CD4-positive, alpha-beta memory T cell (primary cell): ENCODE measurements at regions not wholly inside any gene's neighbourhood (a gene's known extent, or its start where the extent isn't known, plus 50 kb on each side); places are given as distances from the start of the nearest gene placed in this dataset.

Source experiments
- CTCF ChIA-PET: fragments of 350-600 bp; sonication (Branson Sonifier 250); formaldehyde crosslinking; loops from one replicate; lab custom pipeline; 2021; ENCODE audit warnings: inconsistent platforms; ENCODE audit not compliant: partially characterized antibody; lab: Charles Lee
- POLR2A ChIA-PET: fragments of 350-600 bp; sonication (Branson Sonifier 250); formaldehyde crosslinking; loops from one replicate; lab custom pipeline; 2021; ENCODE audit not compliant: partially characterized antibody; lab: Charles Lee
- DNase-seq, 5 donors: peaks; one replicate each; pipeline versions ENCODE4 v3.0.0 to v3.0.0-alpha.2; 2020 to 2022; ENCODE audit warnings: mixed read lengths in 1 of 5
- H3K27ac ChIP-seq: one replicate; pipeline ENCODE4 v1.7.0; 2013; ENCODE audit warnings: low read depth, low read length
- H3K27me3 ChIP-seq: 2 replicates; pipeline ENCODE4 v1.7.0; 2013; ENCODE audit warnings: mild to moderate bottlenecking, low read length, moderate library complexity; ENCODE audit not compliant: insufficient read depth
- H3K36me3 ChIP-seq: 2 replicates; pipeline ENCODE4 v1.7.0; 2013; ENCODE audit warnings: mild to moderate bottlenecking, low read length, moderate library complexity; ENCODE audit not compliant: insufficient read depth
- H3K4me1 ChIP-seq: 2 replicates; pipeline ENCODE4 v1.7.0; 2013; ENCODE audit warnings: mild to moderate bottlenecking, low read length, moderate library complexity; ENCODE audit not compliant: insufficient read depth
- H3K4me3 ChIP-seq, 2 donors: one replicate each; pipeline ENCODE4 v1.7.0; 2013; ENCODE audit warnings: low read length in 2 of 2, mild to moderate bottlenecking in 1 of 2
- H3K9me3 ChIP-seq, 2 donors: one replicate each; pipeline ENCODE4 v1.7.0; 2013; ENCODE audit warnings: low read length in 2 of 2, control low read depth in 1 of 2; ENCODE audit not compliant: control insufficient read depth in 1 of 2
- H3K27ac Mint-ChIP-seq, 7 donors: one replicate each; pipeline ENCODE4 v1.8.0; 2020 to 2021; ENCODE audit warnings: mixed read lengths in 7 of 7, mild to moderate bottlenecking in 6 of 7, inconsistent platforms in 3 of 7, moderate library complexity in 3 of 7
- H3K27me3 Mint-ChIP-seq, 2 donors: one replicate each; pipeline ENCODE4 v1.8.0; 2020 to 2021; ENCODE audit warnings: mixed read lengths in 2 of 2
- H3K36me3 Mint-ChIP-seq, 2 donors: one replicate each; pipeline ENCODE4 v1.8.0; 2020 to 2021; ENCODE audit warnings: mixed read lengths in 2 of 2, inconsistent platforms in 1 of 2, mild to moderate bottlenecking in 1 of 2
- H3K4me1 Mint-ChIP-seq, 4 donors: one replicate each; pipeline ENCODE4 v1.8.0; 2020 to 2021; ENCODE audit warnings: mixed read lengths in 4 of 4, mild to moderate bottlenecking in 1 of 4
- H3K4me3 Mint-ChIP-seq, 8 donors: one replicate each; pipeline ENCODE4 v1.8.0; 2020 to 2021; ENCODE audit warnings: mixed read lengths in 8 of 8, mild to moderate bottlenecking in 7 of 8, moderate library complexity in 6 of 8, inconsistent platforms in 3 of 8
- H3K9me3 Mint-ChIP-seq, 8 donors: one replicate each; pipeline ENCODE4 v1.8.0; 2020 to 2021; ENCODE audit warnings: mixed read lengths in 8 of 8, mild to moderate bottlenecking in 5 of 8, inconsistent platforms in 3 of 8, moderate library complexity in 1 of 8
- intact Hi-C: fragments of 100-400 bp; cut with micrococcal nuclease; formaldehyde crosslinking; loops from one replicate; pipeline ENCODE4 v1.15.1; 2023

DNA sequence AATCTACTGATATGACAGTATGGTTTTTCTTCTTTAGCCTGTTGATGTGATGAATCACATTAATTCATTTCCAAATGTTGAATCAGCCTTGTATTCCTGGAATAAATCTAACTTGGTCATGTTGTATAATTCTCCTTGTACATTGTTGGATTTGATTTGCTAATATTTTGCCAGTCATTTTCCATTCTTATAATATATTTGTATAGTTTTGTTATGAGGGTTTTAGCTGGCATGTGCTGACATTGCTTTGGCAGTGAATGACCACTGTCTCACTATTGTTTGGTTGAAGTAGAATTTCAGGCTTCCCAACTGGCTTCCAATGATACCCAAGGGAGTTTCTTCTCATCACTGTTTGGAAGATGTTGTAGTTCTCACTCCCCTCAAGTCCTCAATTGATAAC is 983.0 kb upstream of the PTPRD start:
- Mint-ChIP-seq H3K4me3 (no peak overlapping the region), H3K27ac (no peak overlapping the region), H3K36me3 (no peaks in the 10 kb centered on the region), H3K4me1 (no peaks in the 10 kb centered on the region), H3K27me3 (no peaks in the 10 kb centered on the region), H3K9me3 (peaks cover 0 to 37% (median 15%) of the 10 kb centered on the region in 8 donors)
- Histone ChIP-seq H3K4me3 (no peak overlapping the region), H3K36me3 (no peaks in the 10 kb centered on the region), H3K27ac (no peak overlapping the region), H3K9me3 (no peaks in the 10 kb centered on the region), H3K4me1 (no peaks in the 10 kb centered on the region), H3K27me3 (no peaks in the 10 kb centered on the region)
- CTCF ChIA-PET = no interaction called here
- intact Hi-C loops = no loop called here
- no peak for DNase-seq
- POLR2A ChIA-PET = no interaction called here

- Mint-ChIP-seq H3K27me3 (no peaks in the 10 kb centered on the region), H3K36me3 (peaks cover 0 to 8% of the 10 kb centered on the region in 2 donors), H3K4me1 (peaks cover 0 to 2% (median 0%) of the 10 kb centered on the region in 4 donors), H3K9me3 (peaks cover 3 to 39% (median 23%) of the 10 kb centered on the region in 8 donors), H3K4me3 (no peak overlapping the region), H3K27ac (no peak overlapping the region)
- Histone ChIP-seq H3K9me3 (no peaks in the 10 kb centered on the region), H3K27me3 (no peaks in the 10 kb centered on the region), H3K36me3 (no peaks in the 10 kb centered on the region), H3K4me3 (no peak overlapping the region), H3K27ac (no peak overlapping the region), H3K4me1 (no peaks in the 10 kb centered on the region)
- intact Hi-C loops = no loop called here
- CTCF ChIA-PET = no interaction called here
- no peak for DNase-seq
- POLR2A ChIA-PET = no interaction called here
These were observed 1005.5 kb upstream of the PTPRD start for GRCh38 chr9:11618241-11618805.

DNA sequence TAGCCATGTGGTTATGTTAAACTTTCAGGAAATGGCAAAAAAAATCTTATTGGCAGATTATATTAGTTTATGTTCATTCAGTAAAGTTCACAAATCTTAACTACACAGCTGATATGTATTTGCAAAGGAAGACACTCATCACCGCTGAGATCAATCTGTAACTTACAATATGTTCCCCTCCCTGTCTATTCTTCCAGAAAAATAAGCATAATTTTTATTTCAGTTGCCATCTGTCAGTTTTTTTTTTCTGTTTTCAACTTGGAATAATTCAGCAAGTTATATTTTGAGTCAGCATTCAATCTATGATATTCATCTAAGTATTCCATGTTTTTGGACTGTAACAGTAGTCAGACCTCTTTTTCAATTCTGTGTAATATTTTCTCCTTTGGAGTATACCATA is 1019.9 kb upstream of the PTPRD start:
- H3K9me3 Mint-ChIP-seq = peaks cover 0 to 34% (median 24%) of the 10 kb centered on the region in 8 donors
- no peak overlapping the region for H3K27ac ChIP-seq
- no peaks in the 10 kb centered on the region for H3K36me3 Mint-ChIP-seq
- H3K4me3 Mint-ChIP-seq = no peak overlapping the region
- H3K27ac Mint-ChIP-seq = no peak overlapping the region
- intact Hi-C loops = no loop called here
- H3K27me3 ChIP-seq = no peaks in the 10 kb centered on the region
- no peak overlapping the region for H3K4me3 ChIP-seq
- H3K36me3 ChIP-seq = no peaks in the 10 kb centered on the region
- peaks cover 0 to 4% of the 10 kb centered on the region in 2 donors for H3K9me3 ChIP-seq
- no peaks in the 10 kb centered on the region for H3K27me3 Mint-ChIP-seq
- POLR2A ChIA-PET = no interaction called here
- H3K4me1 Mint-ChIP-seq = no peaks in the 10 kb centered on the region
- DNase-seq = no peak
- CTCF ChIA-PET = no interaction called here
- H3K4me1 ChIP-seq = no peaks in the 10 kb centered on the region

- no peaks in the 10 kb centered on the region for H3K36me3 Mint-ChIP-seq
- no peaks in the 10 kb centered on the region for H3K4me1 Mint-ChIP-seq
- H3K27me3 Mint-ChIP-seq = no peaks in the 10 kb centered on the region
- no peaks in the 10 kb centered on the region for H3K4me1 ChIP-seq
- ChIA-PET CTCF (no interaction called here), POLR2A (no interaction called here)
- H3K9me3 Mint-ChIP-seq = peaks cover 0 to 28% (median 10%) of the 10 kb centered on the region in 8 donors
- no peaks in the 10 kb centered on the region for H3K27me3 ChIP-seq
- intact Hi-C loops = no loop called here
- no peaks in the 10 kb centered on the region for H3K36me3 ChIP-seq
- H3K27ac ChIP-seq = no peak overlapping the region
- no peak overlapping the region for H3K4me3 ChIP-seq
- H3K4me3 Mint-ChIP-seq = no peak overlapping the region
- H3K9me3 ChIP-seq = no peaks in the 10 kb centered on the region
- no peak overlapping the region for H3K27ac Mint-ChIP-seq
- no peak for DNase-seq
These were observed 1034.0 kb upstream of the PTPRD start for GRCh38 chr9:11646831-11647230.

- CTCF ChIA-PET = no interaction called here
- H3K4me3 Mint-ChIP-seq = no peak overlapping the region
- Histone ChIP-seq H3K4me3 (no peak overlapping the region), H3K9me3 (no peaks in the 10 kb centered on the region), H3K27ac (no peak overlapping the region), H3K27me3 (no peaks in the 10 kb centered on the region), H3K4me1 (no peaks in the 10 kb centered on the region), H3K36me3 (no peaks in the 10 kb centered on the region)
- H3K27ac Mint-ChIP-seq = no peak overlapping the region
- DNase-seq = no peak
- POLR2A ChIA-PET = no interaction called here
- intact Hi-C loops = no loop called here
- no peaks in the 10 kb centered on the region for H3K4me1 Mint-ChIP-seq
- H3K9me3 Mint-ChIP-seq = peaks cover 2 to 21% (median 8%) of the 10 kb centered on the region in 8 donors
- H3K27me3 Mint-ChIP-seq = no peaks in the 10 kb centered on the region
- no peaks in the 10 kb centered on the region for H3K36me3 Mint-ChIP-seq
These were observed 1039.3 kb upstream of the TYRP1 start for GRCh38 chr9:11653867-11654266.

GRCh38 chr9:11663913-11664312 is 1029.3 kb upstream of the TYRP1 start:
- Mint-ChIP-seq H3K27ac (no peak overlapping the region), H3K4me1 (no peaks in the 10 kb centered on the region), H3K27me3 (no peaks in the 10 kb centered on the region), H3K36me3 (no peaks in the 10 kb centered on the region), H3K4me3 (no peak overlapping the region), H3K9me3 (peaks cover 0 to 27% (median 16%) of the 10 kb centered on the region in 8 donors)
- CTCF ChIA-PET = no interaction called here
- Histone ChIP-seq H3K27ac (no peak overlapping the region), H3K9me3 (peaks cover 0 to 4% of the 10 kb centered on the region in 2 donors), H3K36me3 (no peaks in the 10 kb centered on the region), H3K4me3 (no peak overlapping the region), H3K27me3 (no peaks in the 10 kb centered on the region), H3K4me1 (no peaks in the 10 kb centered on the region)
- intact Hi-C loops = no loop called here
- no peak for DNase-seq
- POLR2A ChIA-PET = no interaction called here

DNA sequence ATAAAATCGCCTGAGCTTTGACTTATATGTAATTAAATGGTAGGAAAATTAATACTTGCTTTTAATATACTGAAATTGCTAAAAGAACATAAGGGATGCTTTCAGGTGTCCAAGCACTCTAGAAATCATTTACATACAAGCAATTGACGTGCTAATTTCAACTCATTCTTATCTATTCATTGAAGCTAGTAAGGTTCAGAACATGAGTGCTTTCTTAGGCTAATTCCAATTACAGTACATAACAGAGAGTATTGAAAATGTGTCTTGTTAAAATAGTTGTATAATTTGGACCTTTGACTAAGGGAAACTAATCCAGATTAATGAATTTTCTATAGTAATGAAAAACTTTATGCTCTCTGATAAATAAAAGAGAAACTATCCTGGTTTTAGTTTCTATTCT is 1016.4 kb upstream of the TYRP1 start:
- H3K36me3 ChIP-seq = no peaks in the 10 kb centered on the region
- Mint-ChIP-seq H3K9me3 (peaks cover 0 to 49% (median 16%) of the 10 kb centered on the region in 8 donors), H3K4me1 (peaks cover 0 to 1% (median 0%) of the 10 kb centered on the region in 4 donors), H3K27me3 (no peaks in the 10 kb centered on the region), H3K4me3 (no peak overlapping the region), H3K27ac (no peak overlapping the region), H3K36me3 (no peaks in the 10 kb centered on the region)
- POLR2A ChIA-PET = no interaction called here
- H3K27ac ChIP-seq = no peak overlapping the region
- DNase-seq = no peak
- CTCF ChIA-PET = no interaction called here
- H3K27me3 ChIP-seq = no peaks in the 10 kb centered on the region
- no peaks in the 10 kb centered on the region for H3K4me1 ChIP-seq
- H3K4me3 ChIP-seq = no peak overlapping the region
- intact Hi-C loops = no loop called here
- no peaks in the 10 kb centered on the region for H3K9me3 ChIP-seq

DNA sequence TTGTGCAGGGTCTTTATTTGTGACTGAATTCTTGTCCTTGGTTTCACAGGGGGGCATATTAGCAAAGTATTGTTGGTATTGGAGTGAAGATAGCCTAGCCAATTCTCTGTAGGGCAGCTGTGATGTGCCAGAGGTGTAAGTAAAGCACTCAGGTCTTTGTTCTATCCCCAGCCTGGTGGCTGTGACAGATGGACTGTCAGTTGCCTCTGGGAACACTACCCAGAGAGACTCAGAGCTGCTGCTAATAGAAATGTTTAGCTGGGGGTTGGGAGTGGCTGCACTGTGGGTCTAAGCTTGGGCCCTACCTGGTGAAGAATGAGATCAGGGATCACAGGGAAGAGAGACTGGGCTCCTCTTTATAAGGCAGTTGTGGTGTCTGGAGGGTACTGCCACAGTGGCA is 1006.5 kb upstream of the TYRP1 start:
- H3K4me3 Mint-ChIP-seq = no peak overlapping the region
- H3K4me1 ChIP-seq = no peaks in the 10 kb centered on the region
- H3K27ac ChIP-seq = no peak overlapping the region
- DNase-seq = no peak
- CTCF ChIA-PET = no interaction called here
- peaks cover 4 to 34% (median 20%) of the 10 kb centered on the region in 8 donors for H3K9me3 Mint-ChIP-seq
- no peaks in the 10 kb centered on the region for H3K36me3 Mint-ChIP-seq
- intact Hi-C loops = no loop called here
- H3K27me3 Mint-ChIP-seq = no peaks in the 10 kb centered on the region
- H3K27ac Mint-ChIP-seq = no peak overlapping the region
- H3K9me3 ChIP-seq = peaks cover 0 to 5% of the 10 kb centered on the region in 2 donors
- no peaks in the 10 kb centered on the region for H3K4me1 Mint-ChIP-seq
- H3K27me3 ChIP-seq = no peaks in the 10 kb centered on the region
- POLR2A ChIA-PET = no interaction called here
- H3K36me3 ChIP-seq = no peaks in the 10 kb centered on the region
- no peak overlapping the region for H3K4me3 ChIP-seq
